HG03135 (cell line): ENCODE measurements at regions not wholly inside any gene's neighbourhood (a gene's known extent, or its start where the extent isn't known, plus 50 kb on each side); places are given as distances from the start of the nearest gene placed in this dataset.

Source experiments
- ATAC-seq: cut with Tn5 transposase; IDR thresholded peaks from one replicate; pipeline ENCODE4 v1.9.1; 2021; ENCODE audit warnings: mild to moderate bottlenecking, moderate library complexity; ENCODE audit not compliant: unreplicated experiment

GRCh38 chr12:25903603-25904245, 54.8 kb upstream of the RASSF8 start:
- ATAC-seq, result no peak

DNA sequence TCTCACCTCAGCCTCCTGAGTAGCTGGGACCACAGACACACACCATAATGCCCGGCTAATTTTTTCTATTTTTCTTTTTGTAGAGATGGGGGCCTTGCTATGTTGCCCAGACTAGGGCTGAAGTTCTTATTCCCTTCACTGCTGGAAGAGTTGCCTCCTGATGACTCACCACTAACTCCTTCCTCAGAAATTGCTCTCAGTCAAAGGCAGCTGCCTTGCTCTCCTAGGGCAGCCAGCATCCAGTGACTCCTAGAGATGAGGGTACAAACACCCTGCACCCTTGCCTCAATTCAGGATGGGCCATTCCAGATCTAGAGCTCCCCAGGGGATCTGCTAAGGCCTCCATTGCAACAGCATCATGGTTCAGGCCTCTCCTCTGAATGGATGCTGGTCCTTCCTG, 54.0 kb upstream of the RASSF8 start:
- no peak for ATAC-seq

DNA sequence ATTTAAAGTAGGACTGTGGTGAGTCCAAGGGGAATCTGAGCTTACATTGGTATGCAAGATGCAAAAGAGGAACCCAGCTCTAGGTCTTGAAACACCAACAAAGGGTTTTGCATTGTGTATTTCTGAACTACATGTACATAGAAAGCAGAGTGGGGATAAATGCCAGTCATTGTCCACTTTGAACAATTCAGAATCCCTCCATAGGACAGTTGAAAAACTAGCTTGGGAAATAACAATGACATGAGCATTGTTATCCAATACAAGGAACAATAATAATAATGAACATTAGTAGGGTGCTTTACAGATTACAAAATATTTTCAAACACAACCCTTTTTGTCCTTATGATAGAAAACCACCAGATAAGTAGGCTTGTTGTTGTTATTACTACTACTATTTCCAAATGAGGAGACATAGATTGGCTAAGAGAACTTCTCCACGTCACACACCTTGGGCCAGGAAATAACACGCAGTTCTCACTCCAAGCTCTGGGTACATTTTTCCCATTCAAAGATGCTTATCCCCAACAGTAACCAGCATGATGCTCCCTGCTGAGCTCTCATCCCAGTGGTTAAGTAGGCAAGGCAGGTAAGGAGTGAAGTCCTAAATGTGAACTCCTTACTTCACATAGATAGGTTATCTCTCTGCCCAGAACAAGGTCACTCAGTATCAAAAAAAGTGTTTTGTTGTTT, 51.7 kb upstream of the RASSF8 start:
- ATAC-seq, result no peak
